ENCODE measurements at regions not wholly inside any gene's neighbourhood (a gene's known extent, or its start where the extent isn't known, plus 50 kb on each side); places are given as distances from the start of the nearest gene placed in this dataset.

DNA sequence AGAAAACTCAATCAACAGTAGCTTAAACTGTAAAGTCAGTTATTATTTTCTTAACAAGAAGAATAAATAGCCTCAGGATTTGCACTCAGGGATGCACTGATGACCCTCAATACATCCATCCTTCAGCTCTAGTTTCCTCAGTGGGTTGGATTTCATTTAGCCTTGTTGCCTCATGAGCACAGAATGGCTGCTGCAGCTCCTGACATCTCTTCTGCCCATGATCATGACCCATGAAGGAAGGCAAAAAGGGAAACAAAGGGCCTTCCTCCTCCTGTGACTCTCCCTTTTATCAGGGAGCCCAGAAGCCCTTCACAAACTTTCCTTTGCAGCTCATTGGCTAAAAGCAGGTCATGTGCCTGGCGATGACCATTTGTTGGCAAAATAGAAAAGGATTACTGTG, 51.2 kb upstream of the KCNG1 start:
- H3K4me1 Mint-ChIP-seq, result no peaks in the 10 kb centered on the region
- no peak overlapping the region for H3K27ac Mint-ChIP-seq
- no peaks in the 10 kb centered on the region for H3K9me3 Mint-ChIP-seq
- ATAC-seq (no peak), DNase-seq (no peak)
- H3K27me3 Mint-ChIP-seq, result peaks cover 57% of the 10 kb centered on the region
- H3K4me3 Mint-ChIP-seq, result no peak overlapping the region
